Cardiac fibroblast (primary cell): ENCODE measurements at regions not wholly inside any gene's neighbourhood (a gene's known extent, or its start where the extent isn't known, plus 50 kb on each side); places are given as distances from the start of the nearest gene placed in this dataset.
"Not testable (repeated sequence)": the region's sequence is repeated elsewhere in the genome, so short reads cannot be mapped to it uniquely, and the experiment has no call there.

ENCODE experiments used
- DNase-seq, 2 donors: peaks; one replicate each; pipeline versions ENCODE4 v3.0.0 to v3.0.0-alpha.2; 2010; ENCODE audit warnings: low read depth in 2 of 2
- H3K4me3 ChIP-seq, 2 donors: replicated peaks in 1 of 2; 1 replicate in 1 of 2; 2 replicates in 1 of 2; pipeline ENCODE4 v1.5.1; 2011; ENCODE audit warnings: low read depth in 2 of 2, low read length in 2 of 2, mild to moderate bottlenecking in 2 of 2, moderate library complexity in 1 of 2
- CTCF ChIP-seq: IDR thresholded peaks from one replicate; pipeline ENCODE4 v1.5.1; 2011; ENCODE audit warnings: low read depth, mild to moderate bottlenecking, low read length, inconsistent platforms

- DNase-seq: no peak
- H3K4me3 ChIP-seq: no peak overlapping the region
- no peak for TF ChIP-seq CTCF
These were observed 163.6 kb upstream of the CCDC196 start for GRCh38 chr14:66322564-66322963.

DNA sequence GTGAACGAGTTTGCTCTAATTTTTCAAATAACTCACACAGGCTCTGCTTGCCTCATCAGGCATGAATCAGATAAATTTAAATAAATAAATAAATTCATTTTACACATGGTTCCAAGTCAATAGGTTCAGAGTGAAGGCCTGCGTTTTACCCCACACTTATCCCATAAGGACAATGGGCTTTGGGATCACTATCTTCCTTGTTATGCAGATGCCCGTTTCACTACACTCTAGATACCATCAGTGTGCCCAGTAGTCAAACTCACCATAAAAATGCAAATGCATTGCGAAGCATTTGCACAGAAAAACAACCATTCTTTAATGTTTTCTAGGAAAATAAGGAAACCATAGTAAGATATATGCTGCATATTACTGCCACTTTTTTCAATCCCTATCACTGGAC, 155.9 kb upstream of the CCDC196 start:
- no peak for TF ChIP-seq CTCF
- no peak for DNase-seq
- no peak overlapping the region for H3K4me3 ChIP-seq

GRCh38 chr14:66330916-66331315, 155.3 kb upstream of the CCDC196 start:
- peak; percentile 3 to 5 for DNase-seq
- no peak for TF ChIP-seq CTCF
- H3K4me3 ChIP-seq: no peak overlapping the region

- not testable (repeated sequence) for DNase-seq, H3K4me3 ChIP-seq
These were observed 152.9 kb upstream of the CCDC196 start for GRCh38 chr14:66333293-66333692.

DNA sequence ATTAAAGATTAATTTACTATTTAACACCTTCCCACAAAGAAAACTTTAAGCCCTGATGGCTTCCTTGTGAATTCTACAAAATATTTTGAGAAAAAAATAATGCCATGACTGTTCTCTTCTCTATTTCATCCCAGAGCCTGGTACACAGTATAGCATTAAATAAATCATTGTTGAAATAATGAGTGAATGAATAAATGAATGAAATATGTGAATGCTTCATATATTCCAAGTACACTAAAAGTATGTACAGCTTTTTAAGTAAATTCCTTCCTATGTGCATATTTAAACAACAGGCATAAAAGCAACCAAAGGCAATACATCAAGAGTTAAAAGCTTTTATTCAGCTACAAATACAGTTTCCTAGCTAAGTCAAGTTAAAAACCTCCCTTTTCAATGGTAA, 144.9 kb upstream of the CCDC196 start:
- no peak overlapping the region for H3K4me3 ChIP-seq
- TF ChIP-seq CTCF: no peak
- no peak for DNase-seq

DNA sequence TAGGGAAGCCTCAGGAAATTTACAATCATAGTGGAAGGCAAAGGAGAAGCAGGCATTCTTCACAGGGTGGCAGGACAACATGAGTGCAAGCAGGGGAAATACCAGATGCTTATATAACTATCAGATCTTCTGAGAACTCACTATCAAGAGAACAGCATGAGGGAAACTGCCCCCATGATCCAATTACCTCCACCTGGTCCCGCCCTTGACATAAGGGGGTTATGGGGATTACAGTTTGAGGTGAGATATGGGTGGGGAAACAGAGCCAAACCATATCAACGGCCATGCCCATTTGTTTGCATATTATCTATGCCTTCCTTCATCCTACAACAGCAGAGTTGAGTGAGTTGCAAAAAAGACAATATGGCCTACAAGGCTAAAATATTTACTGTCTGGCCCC, 140.2 kb upstream of the CCDC196 start:
- no peak overlapping the region for H3K4me3 ChIP-seq
- no peak for DNase-seq
- TF ChIP-seq CTCF: no peak

GRCh38 chr14:66351310-66351709, 134.9 kb upstream of the CCDC196 start:
- no peak for TF ChIP-seq CTCF
- no peak overlapping the region for H3K4me3 ChIP-seq
- DNase-seq: no peak
